SK-N-SH (cell line): ENCODE measurements at regions not wholly inside any gene's neighbourhood (a gene's known extent, or its start where the extent isn't known, plus 50 kb on each side); places are given as distances from the start of the nearest gene placed in this dataset.

Source experiments
- CTCF ChIA-PET: fragments of 300-600, 350-600 bp; formaldehyde crosslinking; extraction: SDS; loops from one replicate; lab custom pipeline; 2021; lab: Yijun Ruan, JAX
- POLR2A ChIA-PET: fragments of 350-600 bp; sonication (Branson Sonifier 250); formaldehyde crosslinking; extraction: SDS; loops from one replicate; lab custom pipeline; 2020; ENCODE audit warnings: antibody characterized with exemption, inconsistent platforms; lab: Yijun Ruan, JAX
- DNase-seq: peaks from one replicate; pipeline ENCODE4 v3.0.0; 2012
- H2AFZ ChIP-seq: fragments of 200-600 bp; sonication (generic); 2 replicates; pipeline ENCODE4 v1.8.1; 2016; ENCODE audit warnings: antibody characterized with exemption, mild to moderate bottlenecking, low read depth
- H3F3A ChIP-seq: fragments of 200-600 bp; sonication (generic); replicated peaks from 2 replicates; pipeline ENCODE3; 2016; ENCODE audit warnings: antibody characterized with exemption, mild to moderate bottlenecking; ENCODE audit not compliant: insufficient read depth
- H3K27ac ChIP-seq, 2 experiments: fragments of 200-500 bp in 1 of 2; fragments of 200-600 bp in 1 of 2; sonication (Bioruptor generic) in 1 of 2; sonication (generic), shearing (Covaris generic) in 1 of 2; 2 replicates each; pipeline versions ENCODE4 v1.5.1 to v1.6.1; 2014 to 2016; ENCODE audit warnings: low read depth in 2 of 2, inconsistent platforms in 1 of 2, low read length in 1 of 2, mild to moderate bottlenecking in 1 of 2, mixed read lengths in 1 of 2
- H3K27me3 ChIP-seq: fragments of 200-600 bp; sonication (generic), shearing (Covaris generic); 2 replicates; pipeline ENCODE4 v1.6.1; 2016; ENCODE audit warnings: mixed run types; ENCODE audit not compliant: insufficient read depth
- H3K36me3 ChIP-seq, 2 experiments: fragments of 200-500 bp in 1 of 2; fragments of 200-600 bp in 1 of 2; sonication (Bioruptor generic) in 1 of 2; sonication (generic) in 1 of 2; replicated peaks in 1 of 2; 2 replicates each; pipeline versions ENCODE3 to v1.5.1; 2014 to 2016; ENCODE audit warnings: low read length in 1 of 2, mild to moderate bottlenecking in 1 of 2; ENCODE audit not compliant: insufficient read depth in 2 of 2, control insufficient read depth in 1 of 2
- H3K4me1 ChIP-seq, 2 experiments: fragments of 200-500 bp in 1 of 2; fragments of 200-600 bp in 1 of 2; sonication (Bioruptor generic) in 1 of 2; sonication (generic), shearing (Covaris generic) in 1 of 2; 2 replicates each; pipeline versions ENCODE4 v1.5.1 to v1.6.1; 2014 to 2016; ENCODE audit warnings: low read depth in 1 of 2, low read length in 1 of 2, mixed run types in 1 of 2; ENCODE audit not compliant: insufficient read depth in 2 of 2, control insufficient read depth in 1 of 2
- H3K4me2 ChIP-seq: fragments of 200-600 bp; sonication (generic), shearing (Covaris generic); 2 replicates; pipeline ENCODE4 v1.6.1; 2017; ENCODE audit warnings: mixed run types
- H3K4me3 ChIP-seq, 2 experiments: fragments of 200-500 bp in 1 of 2; fragments of 200-600 bp in 1 of 2; sonication (Bioruptor generic) in 1 of 2; sonication (generic), shearing (Covaris generic) in 1 of 2; 2 replicates each; pipeline versions ENCODE4 v1.5.1 to v1.8.1; 2014 to 2016; ENCODE audit warnings: low read depth in 2 of 2, inconsistent platforms in 1 of 2, low read length in 1 of 2, mild to moderate bottlenecking in 1 of 2, mixed read lengths in 1 of 2, moderate library complexity in 1 of 2
- H3K79me2 ChIP-seq: fragments of 200-600 bp; sonication (generic); 2 replicates; pipeline ENCODE4 v1.8.1; 2017; ENCODE audit warnings: mild to moderate bottlenecking; ENCODE audit not compliant: insufficient read depth
- H3K9ac ChIP-seq: fragments of 200-600 bp; sonication (generic); 2 replicates; pipeline ENCODE4 v1.6.1; 2017; ENCODE audit warnings: mixed run types
- H3K9me2 ChIP-seq: fragments of 200-600 bp; sonication (generic); 2 replicates; pipeline ENCODE4 v1.6.1; 2017; ENCODE audit warnings: mixed run types
- H3K9me3 ChIP-seq: fragments of 200-600 bp; sonication (generic); 2 replicates; pipeline ENCODE4 v1.6.1; 2017; ENCODE audit warnings: mixed run types, mild to moderate bottlenecking, moderate library complexity
- H4K20me1 ChIP-seq: fragments of 200-600 bp; sonication (generic); 2 replicates; pipeline ENCODE4 v1.6.1; 2017; ENCODE audit warnings: mild to moderate bottlenecking, mixed run types; ENCODE audit not compliant: insufficient read depth
- CTCF ChIP-seq: fragments of 200-600 bp; sonication (generic); IDR thresholded peaks from 2 replicates; pipeline ENCODE4 v1.6.1; 2017; ENCODE audit warnings: antibody characterized with exemption, mild to moderate bottlenecking, moderate library complexity
- EZH2phosphoT487 ChIP-seq: fragments of 200-600 bp; sonication (generic); IDR thresholded peaks from 2 replicates; pipeline ENCODE4 v1.6.1; 2017; ENCODE audit warnings: low read depth, mixed run types, mild to moderate bottlenecking, antibody characterized with exemption, moderate library complexity, borderline replicate concordance
- FOSL2 ChIP-seq: IDR thresholded peaks from 2 replicates; pipeline ENCODE4 v1.4.0; 2012; ENCODE audit warnings: low read depth, mild to moderate bottlenecking, moderate library complexity, borderline replicate concordance
- FOXM1 ChIP-seq: IDR thresholded peaks from 2 replicates; pipeline ENCODE4 v1.4.0; 2012; ENCODE audit warnings: low read depth, mild to moderate bottlenecking
- NFIC ChIP-seq: IDR thresholded peaks from 2 replicates; pipeline ENCODE4 v1.4.0; 2012; ENCODE audit warnings: borderline replicate concordance
- PBX3 ChIP-seq: IDR thresholded peaks from 2 replicates; pipeline ENCODE4; 2012
- USF2 ChIP-seq: fragments of 150-350 bp; IDR thresholded peaks from 2 replicates; pipeline ENCODE4 v1.6.1; 2017; ENCODE audit warnings: antibody characterized with exemption, low read length, low read depth, borderline replicate concordance
- YY1 ChIP-seq: IDR thresholded peaks from 2 replicates; pipeline ENCODE4 v1.4.0; 2012; ENCODE audit warnings: low read depth, mild to moderate bottlenecking
- WGBS: methylation state at CpG from one replicate; pipeline ENCODE4 v1.1.6; 2017; ENCODE audit warnings: low lambda C conversion rate; 5-methylcytosine and 5-hydroxymethylcytosine counted together
- TF ChIP-seq, protein P1 (sequence below): IDR thresholded peaks from 2 replicates; pipeline ENCODE4 v1.4.0; 2012; ENCODE audit warnings: low read depth

GRCh38 chrX:3527166-3527565, 180.7 kb upstream of the MXRA5 start (continued):
- TF ChIP-seq PBX3 = no peak
- no peak for TF ChIP-seq USF2
- TF ChIP-seq YY1 = no peak
- TF ChIP-seq, protein P1, sequence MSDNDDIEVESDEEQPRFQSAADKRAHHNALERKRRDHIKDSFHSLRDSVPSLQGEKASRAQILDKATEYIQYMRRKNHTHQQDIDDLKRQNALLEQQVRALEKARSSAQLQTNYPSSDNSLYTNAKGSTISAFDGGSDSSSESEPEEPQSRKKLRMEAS = no peak

- H2AFZ ChIP-seq = no peak overlapping the region
- no peak for DNase-seq
- H4K20me1 ChIP-seq = no peaks in the 10 kb centered on the region
- 18% methylated on average over 2 of the region's 2 CpGs for WGBS
- ChIA-PET CTCF (no interaction called here), POLR2A (no interaction called here)
- H3K4me2 ChIP-seq = no peak overlapping the region; the same call in 1 of the 2 replicates
- H3K36me3 ChIP-seq = no peaks in the 10 kb centered on the region
- TF ChIP-seq FOXM1 = no peak
- H3F3A ChIP-seq = peaks cover under 1% of the 10 kb centered on the region
- no peaks in the 10 kb centered on the region; the same call in 1 of the 2 replicates for H3K9me3 ChIP-seq
- 0 out of 2 replicates have a peak overlapping the region, but pooled peaks have one; percentile 30 for H3K9ac ChIP-seq
- no peaks in the 10 kb centered on the region for H3K4me1 ChIP-seq
- no peaks in the 10 kb centered on the region for H3K9me2 ChIP-seq
- peak overlapping the region in 1 of 2 experiments; percentile 62; a peak in 2 of 4 replicates for H3K27ac ChIP-seq
- no peaks in the 10 kb centered on the region for H3K79me2 ChIP-seq
- no peaks in the 10 kb centered on the region for H3K27me3 ChIP-seq
- H3K4me3 ChIP-seq = no peak overlapping the region
Observed at GRCh38 chrX:3526731-3527130, 180.3 kb upstream of the MXRA5 start.

GRCh38 chrX:3526071-3526470, 179.6 kb upstream of the MXRA5 start:
- 12% methylated on average over 5 of the region's 5 CpGs for WGBS
- H3K4me3 ChIP-seq = no peak overlapping the region
- no peaks in the 10 kb centered on the region for H3K36me3 ChIP-seq
- no peaks in the 10 kb centered on the region for H4K20me1 ChIP-seq
- no peaks in the 10 kb centered on the region for H3K79me2 ChIP-seq
- no peak overlapping the region; the same call in 1 of the 2 replicates for H3K4me2 ChIP-seq
- H3K27me3 ChIP-seq = no peaks in the 10 kb centered on the region
- ChIA-PET CTCF (no interaction called here), POLR2A (no interaction called here)
- H2AFZ ChIP-seq = no peak overlapping the region
- H3K4me1 ChIP-seq = no peaks in the 10 kb centered on the region
- TF ChIP-seq NFIC = no peak
- no peak for TF ChIP-seq EZH2phosphoT487
- TF ChIP-seq CTCF = no peak
- no peak for TF ChIP-seq FOSL2
- H3K9me3 ChIP-seq = no peaks in the 10 kb centered on the region; the same call in 1 of the 2 replicates
- no peaks in the 10 kb centered on the region for H3K9me2 ChIP-seq
- peaks cover 7% of the 10 kb centered on the region for H3F3A ChIP-seq
- DNase-seq = no peak
- H3K27ac ChIP-seq = peak overlapping the region in 1 of 2 experiments; percentile 62; a peak in 1 of 4 replicates
- H3K9ac ChIP-seq = 0 out of 2 replicates have a peak overlapping the region, but pooled peaks have one; percentile 30
